HL-60/S4 (cell line): ENCODE measurements at regions not wholly inside any gene's neighbourhood (a gene's known extent, or its start where the extent isn't known, plus 50 kb on each side); places are given as distances from the start of the nearest gene placed in this dataset.
"Not testable (repeated sequence)": the region's sequence is repeated elsewhere in the genome, so short reads cannot be mapped to it uniquely, and the experiment has no call there.

Experiments
- in situ Hi-C: fragments of 300-500 bp; cut with MboI; formaldehyde crosslinking; loops from 2 replicates; pipeline ENCODE4 v1.14.3; 2022; ENCODE audit warnings: low sequenced_read_pairs

- in situ Hi-C loops = no loop called here
Observed at GRCh38 chr1:198809247-198809646, 170.4 kb downstream of the PTPRC start.

GRCh38 chr1:198811449-198811848 lies 172.6 kb downstream of the PTPRC start:
- in situ Hi-C loops = no loop called here

- in situ Hi-C loops = no loop called here
Observed at GRCh38 chr1:198823626-198824025, 184.8 kb downstream of the PTPRC start.

GRCh38 chr1:198825254-198825653 lies 186.4 kb downstream of the PTPRC start:
- in situ Hi-C loops = no loop called here

- in situ Hi-C loops = no loop called here
Observed at GRCh38 chr1:198829356-198829755, 190.5 kb downstream of the PTPRC start.

- in situ Hi-C loops = no loop called here
Observed at GRCh38 chr1:198829944-198830343, 191.1 kb downstream of the PTPRC start.

- in situ Hi-C loops = no loop called here
Observed at GRCh38 chr1:198830412-198830811, 191.6 kb downstream of the PTPRC start.

GRCh38 chr1:198833706-198834503 lies 195.1 kb downstream of the PTPRC start:
- in situ Hi-C loops = no loop called here

GRCh38 chr1:198837278-198838021 lies 198.6 kb downstream of the PTPRC start:
- in situ Hi-C loops = no loop called here

GRCh38 chr1:198838022-198838342 lies 199.1 kb downstream of the PTPRC start:
- in situ Hi-C loops = no loop called here

GRCh38 chr1:198841477-198841876 lies 202.6 kb downstream of the PTPRC start:
- in situ Hi-C loops = no loop called here

GRCh38 chr1:198842686-198843085 lies 203.8 kb downstream of the PTPRC start:
- in situ Hi-C loops = no loop called here

- in situ Hi-C loops = no loop called here
Observed at GRCh38 chr1:198845271-198845670, 206.4 kb downstream of the PTPRC start.

GRCh38 chr1:198845851-198846250 lies 207.0 kb downstream of the PTPRC start:
- in situ Hi-C loops = no loop called here

- in situ Hi-C loops = no loop called here
Observed at GRCh38 chr1:198846556-198846955, 207.7 kb downstream of the PTPRC start.

- in situ Hi-C loops = no loop called here
Observed at GRCh38 chr1:198848206-198848605, 209.4 kb downstream of the PTPRC start.

- in situ Hi-C loops = no loop called here
Observed at GRCh38 chr1:198848649-198849048, 209.8 kb downstream of the PTPRC start.

GRCh38 chr1:198849093-198849492 lies 210.3 kb downstream of the PTPRC start:
- in situ Hi-C loops = no loop called here

- in situ Hi-C loops = no loop called here
Observed at GRCh38 chr1:198850196-198850595, 211.4 kb downstream of the PTPRC start.

- in situ Hi-C loops = not testable (repeated sequence)
Observed at GRCh38 chr1:198850966-198851365, 212.1 kb downstream of the PTPRC start.

- in situ Hi-C loops = no loop called here
Observed at GRCh38 chr1:198856601-198857000, 217.8 kb downstream of the PTPRC start.

- in situ Hi-C loops = no loop called here
Observed at GRCh38 chr1:198858033-198858432, 219.2 kb downstream of the PTPRC start.
